ENCODE measurements at regions not wholly inside any gene's neighbourhood (a gene's known extent, or its start where the extent isn't known, plus 50 kb on each side); places are given as distances from the start of the nearest gene placed in this dataset.
"Not testable (repeated sequence)": the region's sequence is repeated elsewhere in the genome, so short reads cannot be mapped to it uniquely, and the experiment has no call there.

- no peak for DNase-seq (ENCODE audit: low read depth in 2 of 2, low spot score in 1 of 2)
Observed at GRCh38 chr12:47412601-47413236, 293.1 kb downstream of the RPAP3 start.

- no peak for DNase-seq (ENCODE audit: low read depth in 2 of 2, low spot score in 1 of 2)
Observed at GRCh38 chr12:47411966-47412365, 293.9 kb downstream of the RPAP3 start.

GRCh38 chr12:47410862-47411261, 295.0 kb downstream of the RPAP3 start:
- DNase-seq (ENCODE audit: low read depth in 2 of 2, low spot score in 1 of 2) = no peak

- no peak for DNase-seq (ENCODE audit: low read depth in 2 of 2, low spot score in 1 of 2)
Observed at GRCh38 chr12:47410383-47410782, 295.4 kb downstream of the RPAP3 start.

GRCh38 chr12:47409310-47409987, 296.4 kb downstream of the RPAP3 start:
- DNase-seq (ENCODE audit: low read depth in 2 of 2, low spot score in 1 of 2) = no peak

DNA sequence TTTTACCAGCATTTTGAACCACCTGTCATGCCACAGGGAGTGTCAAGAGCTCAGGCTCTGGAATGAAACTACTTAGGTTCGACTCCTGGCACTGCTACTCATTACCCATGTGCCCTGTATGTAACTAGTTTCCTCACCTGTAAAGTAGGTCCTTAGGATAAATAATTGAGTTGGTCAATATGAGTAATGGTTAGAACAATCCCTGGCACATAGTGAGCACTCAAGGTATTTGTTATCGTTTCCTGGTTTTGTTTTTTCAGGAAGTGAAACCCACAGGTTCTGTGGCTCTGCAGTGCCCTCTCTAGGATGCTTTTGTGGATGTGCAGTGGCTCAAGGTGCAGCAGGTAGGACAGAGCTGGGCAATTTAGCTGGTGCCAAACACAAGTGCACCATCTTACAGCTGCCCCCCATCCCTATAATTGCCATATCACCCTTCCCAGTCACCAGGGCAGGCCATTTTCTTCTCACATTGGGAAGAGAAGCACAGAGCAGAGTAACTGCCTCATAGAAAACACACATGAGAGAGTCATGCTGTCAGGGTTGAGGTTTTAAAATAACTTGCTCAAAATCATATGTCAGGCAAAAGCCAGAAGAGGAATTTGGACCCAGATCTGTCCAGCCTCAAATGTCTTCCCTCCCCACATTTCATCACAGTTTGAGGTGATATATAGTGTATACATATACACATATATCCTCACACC, 297.5 kb downstream of the RPAP3 start:
- DNase-seq (ENCODE audit: low read depth in 2 of 2, low spot score in 1 of 2) = no peak

- no peak for DNase-seq (ENCODE audit: low read depth in 2 of 2, low spot score in 1 of 2)
Observed at GRCh38 chr12:47407463-47408129, 298.2 kb downstream of the RPAP3 start.

DNA sequence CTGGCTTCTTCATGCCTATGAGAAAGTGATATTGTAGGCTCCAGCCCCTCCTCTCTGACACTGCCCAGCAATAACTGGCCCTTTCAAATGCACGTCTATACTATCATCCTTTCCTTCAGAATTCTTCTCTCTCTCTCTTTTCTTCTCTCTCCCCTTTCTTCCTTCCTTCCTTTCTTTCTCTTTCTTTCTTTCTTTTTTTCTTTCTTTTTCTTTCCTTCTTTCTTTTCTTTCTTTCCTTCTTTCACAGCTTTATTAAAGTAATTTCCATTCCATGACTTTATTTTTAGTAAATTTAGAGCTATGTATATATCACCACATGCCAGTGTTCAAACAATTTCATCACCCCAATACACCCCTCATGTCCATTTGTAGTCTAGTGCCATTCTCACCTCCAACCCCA, 302.1 kb downstream of the RPAP3 start:
- no peak for DNase-seq (ENCODE audit: low read depth in 2 of 2, low spot score in 1 of 2)

GRCh38 chr12:47401196-47401595, 304.6 kb downstream of the RPAP3 start:
- not testable (repeated sequence) for DNase-seq (ENCODE audit: low read depth in 2 of 2, low spot score in 1 of 2)

GRCh38 chr12:47400266-47400665, 305.6 kb downstream of the RPAP3 start:
- DNase-seq (ENCODE audit: low read depth in 2 of 2, low spot score in 1 of 2) = no peak

- no peak for DNase-seq (ENCODE audit: low read depth in 2 of 2, low spot score in 1 of 2)
Observed at GRCh38 chr12:47397664-47398281, 308.1 kb downstream of the RPAP3 start.

- DNase-seq (ENCODE audit: low read depth in 2 of 2, low spot score in 1 of 2) = no peak
Observed at GRCh38 chr12:47396902-47397663, 308.7 kb downstream of the RPAP3 start.

GRCh38 chr12:47394070-47394469, 311.8 kb downstream of the RPAP3 start:
- DNase-seq (ENCODE audit: low read depth in 2 of 2, low spot score in 1 of 2) = no peak

GRCh38 chr12:47393403-47393790, 312.4 kb downstream of the RPAP3 start:
- DNase-seq (ENCODE audit: low read depth in 2 of 2, low spot score in 1 of 2) = no peak

GRCh38 chr12:47391566-47391965, 311.8 kb upstream of the AMIGO2 start:
- DNase-seq (ENCODE audit: low read depth in 2 of 2, low spot score in 1 of 2) = peak in 1 of 2 donors; percentile 27

DNA sequence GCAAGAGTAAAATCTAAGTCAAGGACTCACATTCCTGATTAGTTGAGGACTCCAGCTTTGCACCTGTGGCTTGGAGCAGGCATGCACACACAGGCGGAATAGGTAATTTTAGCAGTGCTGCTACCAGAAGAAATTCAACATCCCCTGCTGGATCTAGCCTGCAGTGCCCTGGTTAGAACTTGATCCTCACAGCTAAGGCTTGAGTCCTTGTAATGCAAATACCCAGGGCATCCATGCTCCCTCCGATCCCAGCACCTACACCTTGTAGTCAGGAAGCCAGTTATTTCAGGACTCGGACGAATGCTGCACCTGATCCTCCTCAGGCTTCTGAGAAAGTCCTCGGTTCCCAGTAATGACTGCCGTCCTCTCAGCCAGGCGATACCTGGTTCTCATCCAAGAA, 309.0 kb upstream of the AMIGO2 start:
- no peak for DNase-seq (ENCODE audit: low read depth in 2 of 2, low spot score in 1 of 2)

DNA sequence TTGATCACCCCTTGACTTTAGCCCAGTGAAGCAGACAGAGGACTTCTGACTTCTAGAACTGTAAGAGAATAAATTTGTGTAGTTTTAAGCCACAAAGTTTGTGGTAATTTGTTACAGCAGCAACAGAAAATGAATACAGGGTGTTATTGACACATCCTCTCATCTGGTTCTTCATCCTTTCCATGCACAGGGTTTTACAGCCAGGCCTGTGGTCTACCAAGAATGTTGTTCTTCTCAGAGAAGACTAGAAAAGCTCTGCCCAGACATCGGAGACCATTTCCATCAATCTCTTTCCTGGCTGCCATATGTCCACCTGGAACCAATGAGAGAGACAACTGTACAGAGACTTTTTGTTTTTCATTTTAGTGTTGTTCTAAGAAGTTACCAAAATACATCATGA, 308.2 kb upstream of the AMIGO2 start:
- no peak for DNase-seq (ENCODE audit: low read depth in 2 of 2, low spot score in 1 of 2)

- DNase-seq (ENCODE audit: low read depth in 2 of 2, low spot score in 1 of 2) = no peak
Observed at GRCh38 chr12:47385653-47386052, 305.9 kb upstream of the AMIGO2 start.

- DNase-seq (ENCODE audit: low read depth in 2 of 2, low spot score in 1 of 2) = no peak
Observed at GRCh38 chr12:47383942-47384341, 304.2 kb upstream of the AMIGO2 start.

GRCh38 chr12:47382305-47382704, 302.5 kb upstream of the AMIGO2 start:
- DNase-seq (ENCODE audit: low read depth in 2 of 2, low spot score in 1 of 2) = no peak

DNA sequence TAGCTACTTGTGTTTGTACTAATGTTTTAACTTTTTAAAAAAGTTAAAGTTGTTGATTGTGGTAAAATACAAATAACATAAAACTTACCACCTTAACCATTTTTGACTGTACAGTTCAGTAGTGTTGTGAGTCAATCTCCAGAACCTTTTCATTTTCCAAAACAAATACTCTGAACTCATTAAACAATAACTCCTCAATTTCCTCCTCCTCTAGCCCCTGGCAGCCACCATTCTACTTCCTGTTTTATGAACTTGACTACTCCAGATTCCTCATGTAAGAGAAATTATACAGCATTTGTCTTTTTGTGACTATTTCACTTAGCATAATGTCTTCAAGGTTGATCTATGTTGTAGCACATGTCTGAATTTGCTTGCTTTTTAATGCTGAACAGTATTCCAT, 299.1 kb upstream of the AMIGO2 start:
- DNase-seq (ENCODE audit: low read depth in 2 of 2, low spot score in 1 of 2) = no peak
